ENCODE measurements at regions not wholly inside any gene's neighbourhood (a gene's known extent, or its start where the extent isn't known, plus 50 kb on each side); places are given as distances from the start of the nearest gene placed in this dataset.

GRCh38 chr2:59939236-59939635, 614.2 kb downstream of the BCL11A start:
- no peak overlapping the region for H3K4me3 ChIP-seq (ENCODE audit: control extremely low read depth in 1 of 5, extremely low read depth in 1 of 5, insufficient read depth in 1 of 5, low read depth in 2 of 5, low read length in 4 of 5)
- TF ChIP-seq EZH2 (IDR thresholded peaks at IDR 0.05; ENCODE audit: borderline replicate concordance, insufficient read depth, low read depth, low read length, poor library complexity, severe bottlenecking) (no peak), CTCF (IDR thresholded peaks at IDR 0.05) (no peak)
- H3K27ac ChIP-seq (ENCODE audit: low read length in 2 of 2) = no peak overlapping the region
- ChIA-PET POLR2A (no interaction called here), CTCF (no interaction called here)
- H3K4me2 ChIP-seq (replicated peaks; ENCODE audit: low read depth, low read length, poor library complexity, severe bottlenecking) = no peak overlapping the region
- intact Hi-C loops (cut with micrococcal nuclease) = no loop called here
- Mint-ChIP-seq H3K4me1 (peaks cover 1% of the 10 kb centered on the region), H3K27me3 (no peaks in the 10 kb centered on the region), H3K27ac (no peak overlapping the region), H3K4me3 (no peak overlapping the region), H3K9me3 (ENCODE audit: insufficient read depth) (no peaks in the 10 kb centered on the region)
- WGBS (ENCODE audit: insufficient coverage) = 100% methylated on average over 1 of the region's 3 CpGs
- H3K27me3 ChIP-seq (replicated peaks in 1 of 4; ENCODE audit: control extremely low read depth in 1 of 4, control insufficient read depth in 3 of 4, insufficient read depth in 4 of 4, low read length in 3 of 4) = no peaks in the 10 kb centered on the region
- no peaks in the 10 kb centered on the region for H3K4me1 ChIP-seq (ENCODE audit: control insufficient read depth in 2 of 2, insufficient read depth in 2 of 2, low read length in 2 of 2)
- DNase-seq = no peak
- H4K20me1 ChIP-seq (ENCODE audit: control insufficient read depth, insufficient read depth, low read length, poor library complexity, severe bottlenecking) = no peaks in the 10 kb centered on the region
- H2AFZ ChIP-seq (ENCODE audit: insufficient read depth, low read depth, low read length, poor library complexity, severe bottlenecking) = no peak overlapping the region
- H3K9ac ChIP-seq (ENCODE audit: low read length) = no peak overlapping the region
- no peak for ATAC-seq (ENCODE audit: low read depth)
- H3K9me3 ChIP-seq (ENCODE audit: control extremely low read depth in 1 of 3, control insufficient read depth in 2 of 3, insufficient read depth in 1 of 3, low read length in 2 of 3) = no peaks in the 10 kb centered on the region
- no peaks in the 10 kb centered on the region for H3K36me3 ChIP-seq (replicated peaks in 1 of 2; ENCODE audit: control extremely low read depth in 1 of 2, control insufficient read depth in 1 of 2, extremely low read depth in 1 of 2, insufficient read depth in 2 of 2, low read length in 1 of 2)
- no peaks in the 10 kb centered on the region for H3K79me2 ChIP-seq (ENCODE audit: control insufficient read depth, insufficient read depth, low read length)

- ATAC-seq (ENCODE audit: low read depth) (no peak), DNase-seq (no peak)
- Histone ChIP-seq H3K9me3 (ENCODE audit: control extremely low read depth in 1 of 3, control insufficient read depth in 2 of 3, insufficient read depth in 1 of 3, low read length in 2 of 3) (no peaks in the 10 kb centered on the region), H3K9ac (ENCODE audit: low read length) (no peak overlapping the region), H3K4me1 (ENCODE audit: control insufficient read depth in 2 of 2, insufficient read depth in 2 of 2, low read length in 2 of 2) (no peaks in the 10 kb centered on the region), H3K4me2 (replicated peaks; ENCODE audit: low read depth, low read length, poor library complexity, severe bottlenecking) (no peak overlapping the region), H4K20me1 (ENCODE audit: control insufficient read depth, insufficient read depth, low read length, poor library complexity, severe bottlenecking) (no peaks in the 10 kb centered on the region), H3K36me3 (replicated peaks in 1 of 2; ENCODE audit: control extremely low read depth in 1 of 2, control insufficient read depth in 1 of 2, extremely low read depth in 1 of 2, insufficient read depth in 2 of 2, low read length in 1 of 2) (no peaks in the 10 kb centered on the region), H2AFZ (ENCODE audit: insufficient read depth, low read depth, low read length, poor library complexity, severe bottlenecking) (no peak overlapping the region), H3K4me3 (ENCODE audit: control extremely low read depth in 1 of 5, extremely low read depth in 1 of 5, insufficient read depth in 1 of 5, low read depth in 2 of 5, low read length in 4 of 5) (no peak overlapping the region), H3K27ac (ENCODE audit: low read length in 2 of 2) (no peak overlapping the region), H3K27me3 (replicated peaks in 1 of 4; ENCODE audit: control extremely low read depth in 1 of 4, control insufficient read depth in 3 of 4, insufficient read depth in 4 of 4, low read length in 3 of 4) (no peaks in the 10 kb centered on the region), H3K79me2 (ENCODE audit: control insufficient read depth, insufficient read depth, low read length) (no peaks in the 10 kb centered on the region)
- 100% methylated on average over 1 of the region's 2 CpGs for WGBS (ENCODE audit: insufficient coverage)
- CTCF ChIA-PET = no interaction called here
- no peak for TF ChIP-seq CTCF (IDR thresholded peaks at IDR 0.05)
- Mint-ChIP-seq H3K9me3 (ENCODE audit: insufficient read depth) (no peaks in the 10 kb centered on the region), H3K4me1 (peaks cover 1% of the 10 kb centered on the region), H3K27me3 (no peaks in the 10 kb centered on the region), H3K27ac (no peak overlapping the region), H3K4me3 (no peak overlapping the region)
- POLR2A ChIA-PET = no interaction called here
- intact Hi-C loops (cut with micrococcal nuclease) = no loop called here
These were observed 615.3 kb downstream of the BCL11A start for GRCh38 chr2:59938181-59938580.
